Upper lobe of left lung (tissue), 6 donors: ENCODE measurements at regions not wholly inside any gene's neighbourhood (a gene's known extent, or its start where the extent isn't known, plus 50 kb on each side); places are given as distances from the start of the nearest gene placed in this dataset.

Source experiments
- ATAC-seq, 2 donors: fragments of 200-7000 bp; cut with Tn5 transposase; one replicate each; pipeline ENCODE4 v1.9.1; 2022; ENCODE audit warnings: mild to moderate bottlenecking in 2 of 2, moderate library complexity in 2 of 2; ENCODE audit not compliant: low FRiP score in 2 of 2
- DNase-seq, 2 donors: peaks; one replicate each; pipeline ENCODE4 v3.0.0-alpha.2; 2019 to 2020
- H3K27ac ChIP-seq, 4 donors: fragments of 200-600 bp; sonication (generic); one replicate each; pipeline ENCODE4 v1.5.1; 2016 to 2019
- H3K27me3 ChIP-seq, 4 donors: fragments of 200-600 bp; sonication (generic); one replicate each; pipeline ENCODE4 v1.5.1; 2017 to 2019
- H3K36me3 ChIP-seq, 4 donors: fragments of 200-600 bp; sonication (generic); one replicate each; pipeline ENCODE4 v1.5.1; 2016 to 2019
- H3K4me1 ChIP-seq, 4 donors: fragments of 200-600 bp; sonication (generic); one replicate each; pipeline ENCODE4 v1.5.1; 2018 to 2019
- H3K4me3 ChIP-seq, 4 donors: fragments of 200-600 bp; sonication (generic); one replicate each; pipeline ENCODE4 v1.5.1; 2017 to 2019; ENCODE audit warnings: mild to moderate bottlenecking in 2 of 4, moderate library complexity in 1 of 4
- H3K9me3 ChIP-seq, 4 donors: fragments of 200-600 bp; sonication (generic); one replicate each; pipeline ENCODE4 v1.5.1; 2018 to 2019
- CTCF ChIP-seq, 6 experiments: fragments of 450-650 bp in 4 of 6; fragments of 200-600 bp in 2 of 6; sonication (generic) in 2 of 6; IDR thresholded peaks; one replicate each; pipeline ENCODE4 v1.5.1; 2016 to 2019; ENCODE audit warnings: antibody characterized with exemption in 6 of 6
- EP300 ChIP-seq, 4 donors: sonication (generic); formaldehyde crosslinking; IDR thresholded peaks; one replicate each; pipeline ENCODE4 v1.5.1; 2017; ENCODE audit warnings: antibody characterized with exemption in 4 of 4, control low read depth in 2 of 4
- POLR2A ChIP-seq, 4 donors: fragments of 450-650 bp; IDR thresholded peaks; one replicate each; pipeline ENCODE4 v1.5.1; 2016 to 2017; ENCODE audit warnings: antibody characterized with exemption in 4 of 4, mild to moderate bottlenecking in 2 of 4
- POLR2AphosphoS5 ChIP-seq, 2 donors: sonication (generic); formaldehyde crosslinking; IDR thresholded peaks; one replicate each; pipeline ENCODE4 v1.5.1; 2017; ENCODE audit warnings: antibody characterized with exemption in 2 of 2
- WGBS, 2 donors: methylation state at CpG; one replicate each; pipeline ENCODE4 v1.1.5; 2017 to 2018; 5-methylcytosine and 5-hydroxymethylcytosine counted together
- donor health status: DM: no; HTN: no; CAD: no; lungs with moderate emphysema.
- donor health status: DM: no; HTN: yes; CAD: no; lungs with severe emphysema.

GRCh38 chr10:42962110-42962901 is 114.6 kb upstream of the RET start:
- TF ChIP-seq POLR2AphosphoS5 (IDR thresholded peaks at IDR 0.05): no peak
- WGBS, 2 donors: 68 to 76% methylated on average over 7 to 16 of the region's 16 CpGs
- ATAC-seq (peak; percentile 20 to 24), DNase-seq (peak in 1 of 2 donors; percentile 55)
- H3K4me3 ChIP-seq: no peak overlapping the region
- H3K4me1 ChIP-seq: no peaks in the 10 kb centered on the region
- H3K27me3 ChIP-seq: no peaks in the 10 kb centered on the region
- H3K27ac ChIP-seq: no peak overlapping the region
- no peaks in the 10 kb centered on the region for H3K9me3 ChIP-seq
- H3K36me3 ChIP-seq: no peaks in the 10 kb centered on the region

GRCh38 chr10:42962902-42963231 is 114.0 kb upstream of the RET start:
- DNase-seq: no peak
- no peaks in the 10 kb centered on the region for H3K27me3 ChIP-seq
- no peaks in the 10 kb centered on the region for H3K4me1 ChIP-seq
- H3K9me3 ChIP-seq: no peaks in the 10 kb centered on the region
- no peak for TF ChIP-seq POLR2A (IDR thresholded peaks at IDR 0.05)
- TF ChIP-seq POLR2AphosphoS5 (IDR thresholded peaks at IDR 0.05): no peak
- TF ChIP-seq CTCF (IDR thresholded peaks at IDR 0.05): no peak
- no peak for TF ChIP-seq EP300 (IDR thresholded peaks at IDR 0.05)
- 74 to 83% methylated on average over 5 of the region's 5 CpGs for WGBS, 2 donors
- no peak overlapping the region for H3K4me3 ChIP-seq
- ATAC-seq: peak; percentile 5 to 7
- H3K27ac ChIP-seq: no peak overlapping the region
- no peaks in the 10 kb centered on the region for H3K36me3 ChIP-seq

GRCh38 chr10:42963312-42963711 is 113.6 kb upstream of the RET start:
- no peaks in the 10 kb centered on the region for H3K36me3 ChIP-seq
- H3K4me3 ChIP-seq: no peak overlapping the region
- TF ChIP-seq CTCF (IDR thresholded peaks at IDR 0.05) (no peak), POLR2A (IDR thresholded peaks at IDR 0.05) (no peak), EP300 (IDR thresholded peaks at IDR 0.05) (no peak), POLR2AphosphoS5 (IDR thresholded peaks at IDR 0.05) (no peak)
- ATAC-seq (peak in 1 of 2 donors; percentile 32), DNase-seq (no peak)
- no peaks in the 10 kb centered on the region for H3K4me1 ChIP-seq
- no peak overlapping the region for H3K27ac ChIP-seq
- WGBS, 2 donors: 42 to 44% methylated on average over 7 of the region's 7 CpGs
- no peaks in the 10 kb centered on the region for H3K27me3 ChIP-seq
- no peaks in the 10 kb centered on the region for H3K9me3 ChIP-seq

GRCh38 chr10:42969147-42969546 is 107.7 kb upstream of the RET start:
- Histone ChIP-seq H3K4me3 (no peak overlapping the region), H3K4me1 (no peaks in the 10 kb centered on the region), H3K27ac (no peak overlapping the region), H3K36me3 (no peaks in the 10 kb centered on the region), H3K9me3 (no peaks in the 10 kb centered on the region), H3K27me3 (no peaks in the 10 kb centered on the region)
- 67 to 70% methylated on average over 3 of the region's 3 CpGs for WGBS, 2 donors
- DNase-seq (no peak), ATAC-seq (no peak)
- TF ChIP-seq EP300 (IDR thresholded peaks at IDR 0.05) (no peak), POLR2A (IDR thresholded peaks at IDR 0.05) (no peak), CTCF (IDR thresholded peaks at IDR 0.05) (no peak), POLR2AphosphoS5 (IDR thresholded peaks at IDR 0.05) (no peak)

- ATAC-seq: peak in 1 of 2 donors; percentile 20
- no peaks in the 10 kb centered on the region for H3K27me3 ChIP-seq
- no peak overlapping the region for H3K27ac ChIP-seq
- H3K4me1 ChIP-seq: no peaks in the 10 kb centered on the region
- 74% methylated on average over 6 of the region's 6 CpGs; no CpG with 5 or more reads in 1 of the 2 donors for WGBS, 2 donors
- TF ChIP-seq POLR2AphosphoS5 (IDR thresholded peaks at IDR 0.05): no peak
- no peak for TF ChIP-seq POLR2A (IDR thresholded peaks at IDR 0.05)
- no peak for TF ChIP-seq CTCF (IDR thresholded peaks at IDR 0.05)
- TF ChIP-seq EP300 (IDR thresholded peaks at IDR 0.05): no peak
- no peaks in the 10 kb centered on the region for H3K9me3 ChIP-seq
- H3K4me3 ChIP-seq: no peak overlapping the region
- no peak for DNase-seq
- no peaks in the 10 kb centered on the region for H3K36me3 ChIP-seq
These were observed 107.0 kb upstream of the RET start for GRCh38 chr10:42969909-42970308.
